Breast epithelium (tissue), 4 donors: ENCODE measurements at regions not wholly inside any gene's neighbourhood (a gene's known extent, or its start where the extent isn't known, plus 50 kb on each side); places are given as distances from the start of the nearest gene placed in this dataset.

Experiments used
- DNase-seq, 2 donors: peaks; one replicate each; pipeline ENCODE4 v3.0.0-alpha.2; 2019; ENCODE audit warnings: low spot score in 2 of 2
- H3K27ac ChIP-seq, 2 donors: fragments of 200-600 bp; sonication (generic) in 1 of 2; one replicate each; pipeline ENCODE4 v1.5.1; 2016 to 2019; ENCODE audit warnings: mild to moderate bottlenecking in 1 of 2
- H3K27me3 ChIP-seq, 2 donors: fragments of 200-600 bp; sonication (generic) in 1 of 2; one replicate each; pipeline versions ENCODE4 v1.5.1 to v1.6.0; 2017 to 2019; ENCODE audit warnings: control low read depth in 1 of 2, mild to moderate bottlenecking in 1 of 2
- H3K36me3 ChIP-seq: fragments of 200-600 bp; one replicate; pipeline ENCODE4 v1.5.1; 2019
- H3K4me1 ChIP-seq, 2 donors: fragments of 200-600 bp; sonication (generic); one replicate each; pipeline ENCODE4 v1.5.1; 2016 to 2019; ENCODE audit warnings: control low read depth in 1 of 2
- H3K4me3 ChIP-seq, 3 donors: fragments of 200-600 bp; sonication (generic); 1 replicate in 2 of 3; 2 replicates in 1 of 3; pipeline ENCODE4 v1.5.1; 2016 to 2019; ENCODE audit warnings: mild to moderate bottlenecking in 3 of 3, moderate library complexity in 2 of 3
- H3K9me3 ChIP-seq, 2 donors: fragments of 200-600 bp; sonication (generic) in 1 of 2; one replicate each; pipeline ENCODE4 v1.5.1; 2016 to 2019; ENCODE audit warnings: control low read depth in 1 of 2
- POLR2A ChIP-seq: fragments of 450-650 bp; IDR thresholded peaks from one replicate; pipeline ENCODE4 v1.6.1; 2016; ENCODE audit warnings: antibody characterized with exemption, mild to moderate bottlenecking, moderate library complexity
- POLR2AphosphoS5 ChIP-seq, 3 donors: sonication (generic); formaldehyde crosslinking; IDR thresholded peaks; one replicate each; pipeline ENCODE4 v1.6.1; 2017; ENCODE audit warnings: antibody characterized with exemption in 3 of 3
- intact Hi-C: fragments of 100-400 bp; cut with DNase I; formaldehyde crosslinking; loops from one replicate; pipeline ENCODE4 v1.15.1; 2023; ENCODE audit warnings: low total_unique reads
- TF ChIP-seq, protein P1 (sequence below), 3 donors: fragments of 450-650 bp; IDR thresholded peaks; one replicate each; pipeline ENCODE4 v1.5.1; 2016 to 2017; ENCODE audit warnings: antibody characterized with exemption in 3 of 3, mild to moderate bottlenecking in 3 of 3, moderate library complexity in 3 of 3

DNA sequence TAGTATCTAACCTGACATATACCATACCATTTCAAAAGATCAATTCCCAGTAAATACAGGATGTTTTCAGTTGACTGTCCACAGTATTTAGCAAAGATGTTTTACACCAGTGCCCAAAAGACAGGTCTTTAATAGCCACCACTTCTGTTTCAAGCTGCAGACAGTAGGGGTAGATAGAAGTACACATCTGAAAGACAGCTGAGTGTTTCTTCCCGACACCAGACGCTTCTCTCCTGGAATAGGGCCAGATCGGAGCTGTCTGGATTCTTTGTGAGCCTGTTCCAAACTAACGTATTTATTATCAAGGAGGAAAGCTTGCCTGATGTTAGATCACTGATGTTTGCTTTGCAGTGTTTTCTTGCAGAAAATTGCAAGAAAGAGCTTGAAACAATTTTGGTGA, 136.1 kb upstream of the RBMS3 start:
- no peaks in the 10 kb centered on the region for H3K4me1 ChIP-seq
- DNase-seq = no peak

DNA sequence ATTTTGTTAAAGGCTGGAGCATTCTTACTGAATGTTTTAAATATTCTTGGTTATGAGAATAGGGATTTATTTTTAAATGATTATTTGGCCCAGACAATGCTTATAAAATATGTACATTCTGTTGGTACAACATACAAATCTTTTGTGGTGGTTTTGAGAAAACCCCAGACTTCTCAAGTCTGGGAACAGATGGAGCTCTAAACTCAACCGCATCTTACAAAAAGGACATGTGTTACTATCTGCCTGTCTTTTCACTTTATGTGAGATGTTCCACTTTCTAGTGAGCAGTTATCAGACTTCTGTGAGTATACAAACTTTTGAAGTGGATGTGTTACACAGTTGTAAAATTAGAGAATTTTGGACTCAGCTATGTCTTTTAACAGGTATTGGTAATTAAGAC, 135.5 kb upstream of the RBMS3 start:
- no peak for TF ChIP-seq POLR2AphosphoS5 (IDR thresholded peaks at IDR 0.05)
- TF ChIP-seq, protein P1, sequence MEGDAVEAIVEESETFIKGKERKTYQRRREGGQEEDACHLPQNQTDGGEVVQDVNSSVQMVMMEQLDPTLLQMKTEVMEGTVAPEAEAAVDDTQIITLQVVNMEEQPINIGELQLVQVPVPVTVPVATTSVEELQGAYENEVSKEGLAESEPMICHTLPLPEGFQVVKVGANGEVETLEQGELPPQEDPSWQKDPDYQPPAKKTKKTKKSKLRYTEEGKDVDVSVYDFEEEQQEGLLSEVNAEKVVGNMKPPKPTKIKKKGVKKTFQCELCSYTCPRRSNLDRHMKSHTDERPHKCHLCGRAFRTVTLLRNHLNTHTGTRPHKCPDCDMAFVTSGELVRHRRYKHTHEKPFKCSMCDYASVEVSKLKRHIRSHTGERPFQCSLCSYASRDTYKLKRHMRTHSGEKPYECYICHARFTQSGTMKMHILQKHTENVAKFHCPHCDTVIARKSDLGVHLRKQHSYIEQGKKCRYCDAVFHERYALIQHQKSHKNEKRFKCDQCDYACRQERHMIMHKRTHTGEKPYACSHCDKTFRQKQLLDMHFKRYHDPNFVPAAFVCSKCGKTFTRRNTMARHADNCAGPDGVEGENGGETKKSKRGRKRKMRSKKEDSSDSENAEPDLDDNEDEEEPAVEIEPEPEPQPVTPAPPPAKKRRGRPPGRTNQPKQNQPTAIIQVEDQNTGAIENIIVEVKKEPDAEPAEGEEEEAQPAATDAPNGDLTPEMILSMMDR (IDR thresholded peaks at IDR 0.05) = no peak
- no peak for TF ChIP-seq POLR2A
- no peaks in the 10 kb centered on the region for H3K4me1 ChIP-seq
- no peaks in the 10 kb centered on the region for H3K36me3 ChIP-seq
- H3K27ac ChIP-seq = no peak overlapping the region
- no peaks in the 10 kb centered on the region for H3K27me3 ChIP-seq
- intact Hi-C loops = no loop called here
- H3K9me3 ChIP-seq = no peaks in the 10 kb centered on the region
- DNase-seq = no peak
- H3K4me3 ChIP-seq = no peak overlapping the region

More for the DNA sequence above, 136.1 kb upstream of the RBMS3 start:
- H3K9me3 ChIP-seq = no peaks in the 10 kb centered on the region
- H3K27me3 ChIP-seq = no peaks in the 10 kb centered on the region
- no peaks in the 10 kb centered on the region for H3K36me3 ChIP-seq
- no peak overlapping the region for H3K27ac ChIP-seq
- no peak for TF ChIP-seq POLR2AphosphoS5 (IDR thresholded peaks at IDR 0.05)
- TF ChIP-seq, protein P1 (IDR thresholded peaks at IDR 0.05) = no peak
- TF ChIP-seq POLR2A = no peak
- no peak overlapping the region for H3K4me3 ChIP-seq
- intact Hi-C loops = no loop called here

DNA sequence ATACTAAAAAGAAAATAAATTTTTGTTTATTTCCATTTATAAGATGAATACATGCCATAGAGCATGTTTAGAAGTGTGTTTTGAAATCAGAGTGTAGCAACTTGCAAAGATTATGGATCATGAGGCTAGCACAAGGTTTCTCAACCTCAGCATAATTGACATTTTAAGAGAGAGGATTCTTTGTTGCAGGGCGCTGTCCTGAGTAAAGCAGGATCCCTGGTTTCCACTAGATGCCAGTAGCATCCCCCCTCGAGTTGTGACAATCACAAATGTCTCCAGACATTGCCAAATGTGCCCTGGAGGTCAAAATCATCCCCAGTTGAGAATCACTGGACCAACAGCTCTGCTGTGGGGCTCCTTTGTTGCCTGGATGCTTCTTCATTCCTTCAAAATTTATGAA, 128.5 kb upstream of the RBMS3 start:
- TF ChIP-seq, protein P1 (IDR thresholded peaks at IDR 0.05) = no peak
- TF ChIP-seq POLR2A = no peak
- no peak for TF ChIP-seq POLR2AphosphoS5 (IDR thresholded peaks at IDR 0.05)
- H3K27me3 ChIP-seq = no peaks in the 10 kb centered on the region
- DNase-seq = no peak
- intact Hi-C loops = no loop called here
- H3K27ac ChIP-seq = no peak overlapping the region
- no peak overlapping the region for H3K4me3 ChIP-seq
- no peaks in the 10 kb centered on the region for H3K4me1 ChIP-seq
- no peaks in the 10 kb centered on the region for H3K9me3 ChIP-seq
- H3K36me3 ChIP-seq = no peaks in the 10 kb centered on the region

DNA sequence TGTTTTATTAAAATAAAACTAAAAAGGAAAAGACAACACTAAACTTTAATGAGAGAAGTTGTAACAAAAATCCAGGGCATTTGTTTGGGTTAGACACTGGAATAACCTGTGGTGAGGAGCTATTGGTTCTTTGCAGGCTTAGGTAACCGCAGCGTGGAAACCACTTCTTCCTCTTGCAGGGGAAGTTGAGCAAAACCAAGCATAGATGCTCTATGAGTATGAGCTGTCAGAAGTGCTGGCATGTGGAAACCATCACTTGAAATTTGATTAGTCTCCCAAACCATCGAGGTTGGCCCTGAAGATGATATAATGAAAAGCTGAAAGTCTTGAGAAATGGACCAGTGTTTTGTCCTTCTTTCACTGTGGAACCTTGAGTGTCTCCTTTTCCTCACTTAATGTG, 127.1 kb upstream of the RBMS3 start:
- DNase-seq = no peak
- no peak overlapping the region for H3K4me3 ChIP-seq
- H3K9me3 ChIP-seq = no peaks in the 10 kb centered on the region
- H3K4me1 ChIP-seq = no peaks in the 10 kb centered on the region
- no peak overlapping the region for H3K27ac ChIP-seq
- intact Hi-C loops = no loop called here
- no peaks in the 10 kb centered on the region for H3K27me3 ChIP-seq
- no peaks in the 10 kb centered on the region for H3K36me3 ChIP-seq
- TF ChIP-seq POLR2AphosphoS5 (IDR thresholded peaks at IDR 0.05) = no peak
- no peak for TF ChIP-seq POLR2A
- TF ChIP-seq, protein P1 (IDR thresholded peaks at IDR 0.05) = no peak

DNA sequence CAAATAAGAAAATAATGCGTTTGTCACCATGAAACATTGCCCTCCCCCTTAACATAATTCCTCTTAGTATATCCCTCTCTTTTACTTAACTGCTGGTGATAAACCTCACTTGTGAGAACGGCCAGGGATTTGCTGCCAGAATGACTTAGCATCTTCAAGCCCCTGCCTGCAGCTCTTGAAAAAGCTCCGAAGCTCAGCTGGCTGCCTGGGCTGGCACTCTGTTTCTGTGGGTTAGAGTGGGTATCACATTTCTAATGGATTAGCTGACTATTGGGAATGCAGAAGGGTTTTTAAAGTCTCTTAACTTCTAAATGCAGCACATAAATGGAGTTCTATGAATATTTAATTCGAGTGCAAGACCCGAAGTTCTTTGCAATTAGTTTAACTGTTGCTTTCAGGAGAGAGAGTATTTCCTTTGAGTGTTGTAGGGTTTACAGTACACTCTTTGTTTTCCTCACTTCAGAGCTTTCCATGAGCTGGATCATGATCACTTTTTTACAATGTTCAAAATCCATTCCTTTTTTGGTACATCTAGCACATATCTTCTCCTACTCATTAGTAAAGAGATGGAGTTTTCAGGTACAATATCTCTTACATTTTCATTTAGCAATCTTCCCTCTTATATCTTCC, 124.7 kb upstream of the RBMS3 start:
- intact Hi-C loops = no loop called here
- H3K27me3 ChIP-seq = no peaks in the 10 kb centered on the region
- H3K9me3 ChIP-seq = no peaks in the 10 kb centered on the region
- no peaks in the 10 kb centered on the region for H3K36me3 ChIP-seq
- no peak overlapping the region for H3K27ac ChIP-seq
- TF ChIP-seq, protein P1 (IDR thresholded peaks at IDR 0.05) = no peak
- TF ChIP-seq POLR2AphosphoS5 (IDR thresholded peaks at IDR 0.05) (no peak), POLR2A (no peak)
- no peak for DNase-seq
- no peaks in the 10 kb centered on the region for H3K4me1 ChIP-seq
- H3K4me3 ChIP-seq = no peak overlapping the region
